GM12874 (cell line): ENCODE measurements at regions not wholly inside any gene's neighbourhood (a gene's known extent, or its start where the extent isn't known, plus 50 kb on each side); places are given as distances from the start of the nearest gene placed in this dataset.

ENCODE experiments used
- TF ChIP-seq, protein P1 (sequence below): IDR thresholded peaks from 2 replicates; pipeline ENCODE4 v1.5.1; 2011; ENCODE audit warnings: low read depth, mild to moderate bottlenecking, control low read depth, low read length, moderate library complexity; ENCODE audit not compliant: insufficient read depth

DNA sequence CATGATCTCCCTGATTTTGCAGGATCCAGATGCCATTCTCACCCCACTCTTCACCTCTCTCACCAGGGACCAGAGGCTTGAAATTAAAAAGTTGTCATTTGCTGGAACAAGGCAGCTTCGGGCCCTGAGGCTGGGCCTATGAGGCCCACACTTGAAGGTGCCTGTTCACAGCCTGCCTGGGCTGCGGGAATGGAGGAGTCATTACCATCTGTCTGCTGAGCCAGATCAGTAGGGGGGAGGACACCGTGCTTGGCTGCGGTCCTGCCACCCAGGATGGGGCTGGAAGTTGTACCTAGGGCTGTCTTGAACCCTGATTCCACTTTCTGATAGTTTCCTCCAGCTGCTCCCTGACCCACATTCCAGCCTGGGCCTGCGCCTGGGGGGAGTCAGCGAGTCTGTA, 208.3 kb upstream of the N4BP1 start:
- TF ChIP-seq, protein P1, sequence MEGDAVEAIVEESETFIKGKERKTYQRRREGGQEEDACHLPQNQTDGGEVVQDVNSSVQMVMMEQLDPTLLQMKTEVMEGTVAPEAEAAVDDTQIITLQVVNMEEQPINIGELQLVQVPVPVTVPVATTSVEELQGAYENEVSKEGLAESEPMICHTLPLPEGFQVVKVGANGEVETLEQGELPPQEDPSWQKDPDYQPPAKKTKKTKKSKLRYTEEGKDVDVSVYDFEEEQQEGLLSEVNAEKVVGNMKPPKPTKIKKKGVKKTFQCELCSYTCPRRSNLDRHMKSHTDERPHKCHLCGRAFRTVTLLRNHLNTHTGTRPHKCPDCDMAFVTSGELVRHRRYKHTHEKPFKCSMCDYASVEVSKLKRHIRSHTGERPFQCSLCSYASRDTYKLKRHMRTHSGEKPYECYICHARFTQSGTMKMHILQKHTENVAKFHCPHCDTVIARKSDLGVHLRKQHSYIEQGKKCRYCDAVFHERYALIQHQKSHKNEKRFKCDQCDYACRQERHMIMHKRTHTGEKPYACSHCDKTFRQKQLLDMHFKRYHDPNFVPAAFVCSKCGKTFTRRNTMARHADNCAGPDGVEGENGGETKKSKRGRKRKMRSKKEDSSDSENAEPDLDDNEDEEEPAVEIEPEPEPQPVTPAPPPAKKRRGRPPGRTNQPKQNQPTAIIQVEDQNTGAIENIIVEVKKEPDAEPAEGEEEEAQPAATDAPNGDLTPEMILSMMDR: no peak

DNA sequence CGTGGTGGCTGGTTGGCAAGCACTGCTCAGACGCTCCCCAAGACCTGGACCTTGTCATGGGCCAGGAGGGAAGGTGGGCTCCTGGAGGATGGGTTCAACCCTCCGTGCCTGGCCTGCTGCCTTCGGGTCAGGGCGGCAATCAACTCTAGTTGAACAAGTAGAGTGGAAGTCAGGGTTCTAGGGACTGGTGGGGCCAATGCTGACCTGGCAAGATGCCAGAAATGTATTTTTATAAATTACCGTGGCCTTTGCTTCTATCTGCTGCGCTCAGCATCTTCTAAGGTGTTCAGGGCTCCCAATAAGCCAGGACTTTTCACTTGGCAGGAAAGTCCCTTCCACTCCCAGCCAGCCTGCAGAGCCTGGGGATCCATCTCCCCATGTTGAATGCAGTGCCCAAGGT, 207.1 kb upstream of the N4BP1 start:
- TF ChIP-seq, protein P1: no peak

DNA sequence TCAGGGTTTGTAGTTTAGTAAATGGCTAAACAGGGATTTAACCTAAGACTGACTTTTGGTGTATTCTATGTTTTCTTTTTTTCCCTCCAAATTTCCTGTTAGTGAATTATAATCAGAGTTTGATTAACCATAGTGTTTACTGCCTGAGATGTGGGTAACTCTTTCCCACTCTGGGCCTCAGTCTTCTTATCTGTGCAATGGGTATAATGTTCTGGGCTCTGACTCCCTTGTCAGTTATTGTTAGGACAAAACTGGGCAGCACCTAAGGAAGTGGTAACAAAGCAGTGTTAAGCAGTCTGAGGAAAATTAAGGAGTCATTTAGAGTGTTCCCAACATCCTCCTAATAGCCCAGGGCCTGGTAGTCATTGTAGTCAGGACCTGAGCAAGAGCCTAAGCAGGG, 206.4 kb upstream of the N4BP1 start:
- TF ChIP-seq, protein P1: no peak

DNA sequence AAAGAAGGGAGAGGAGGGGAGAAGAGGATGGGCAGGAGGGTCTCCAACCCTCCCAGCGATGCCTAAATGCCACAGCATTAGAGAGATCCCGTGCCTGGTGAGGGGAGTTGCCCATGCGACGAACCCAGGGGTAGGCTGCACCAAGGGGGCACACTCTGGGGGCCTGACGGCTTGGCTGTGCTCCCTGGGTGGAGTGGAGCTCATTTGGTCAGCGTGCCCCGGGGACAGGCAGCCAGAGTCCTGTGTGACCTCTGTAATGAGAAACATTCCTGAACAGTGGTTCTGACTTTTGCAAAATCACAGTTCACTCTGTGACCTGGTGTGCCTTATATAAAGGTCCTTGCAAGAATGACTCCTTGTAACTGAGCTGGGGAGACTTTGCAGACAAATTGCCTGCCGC, 205.0 kb upstream of the N4BP1 start:
- TF ChIP-seq, protein P1: no peak

DNA sequence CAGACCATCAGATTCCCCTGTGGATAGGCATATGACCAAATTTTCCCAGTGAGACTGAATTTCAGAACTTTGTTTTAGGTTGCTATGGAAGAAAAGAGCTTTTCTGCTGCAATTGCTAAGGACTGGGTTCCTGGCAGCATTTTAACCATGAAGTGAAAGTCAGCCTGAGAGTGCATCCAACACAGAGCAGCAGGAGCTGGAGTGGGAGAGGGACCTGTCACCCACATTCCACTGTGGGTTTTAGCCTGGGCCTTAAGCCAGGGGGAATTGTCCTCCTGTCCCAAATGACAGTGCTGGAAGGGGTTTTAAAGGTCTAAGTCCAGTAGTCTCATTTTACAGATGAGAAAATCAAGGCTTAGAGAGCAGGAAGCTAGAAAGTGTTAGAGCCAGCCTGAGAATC, 203.5 kb upstream of the N4BP1 start:
- TF ChIP-seq, protein P1: no peak

DNA sequence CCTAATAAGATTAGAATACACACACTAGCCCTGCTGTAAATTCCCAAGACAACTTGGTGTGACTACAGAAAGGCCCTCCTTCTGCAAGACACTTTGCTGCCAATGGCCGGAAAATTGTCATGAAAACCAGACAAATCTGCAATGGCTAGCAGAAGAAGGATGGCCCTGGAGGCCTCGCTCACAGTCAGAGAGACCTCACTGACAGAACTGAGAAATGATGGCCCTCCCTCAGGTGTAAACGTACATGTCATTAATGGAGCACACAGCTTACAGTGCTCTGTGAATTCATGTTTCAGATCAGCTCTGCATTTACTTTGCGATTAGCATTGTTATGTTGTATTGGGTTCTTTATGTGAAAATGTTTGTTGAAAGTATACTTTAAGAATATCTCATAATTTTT, 202.9 kb upstream of the N4BP1 start:
- TF ChIP-seq, protein P1: no peak

DNA sequence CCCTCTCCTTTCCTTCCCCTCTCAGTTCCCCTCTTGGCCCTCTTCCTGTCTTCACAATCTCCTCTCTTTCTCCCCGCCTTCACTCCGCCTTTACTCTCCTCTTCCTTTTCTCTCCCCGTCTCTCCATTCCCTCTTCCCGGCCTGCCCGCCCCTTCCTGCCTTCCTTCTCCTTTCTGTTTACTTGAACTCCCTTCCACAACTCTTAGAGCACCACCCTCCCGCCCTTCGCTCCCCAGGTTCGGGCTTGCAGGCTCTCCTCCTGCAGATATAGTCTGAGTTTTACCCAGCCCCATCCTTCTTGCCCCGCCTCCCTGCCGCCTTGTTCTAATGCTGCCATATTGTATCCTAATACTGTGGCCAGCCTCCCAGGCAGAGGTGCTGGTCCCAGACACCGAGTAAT, 201.5 kb upstream of the N4BP1 start:
- TF ChIP-seq, protein P1: no peak

DNA sequence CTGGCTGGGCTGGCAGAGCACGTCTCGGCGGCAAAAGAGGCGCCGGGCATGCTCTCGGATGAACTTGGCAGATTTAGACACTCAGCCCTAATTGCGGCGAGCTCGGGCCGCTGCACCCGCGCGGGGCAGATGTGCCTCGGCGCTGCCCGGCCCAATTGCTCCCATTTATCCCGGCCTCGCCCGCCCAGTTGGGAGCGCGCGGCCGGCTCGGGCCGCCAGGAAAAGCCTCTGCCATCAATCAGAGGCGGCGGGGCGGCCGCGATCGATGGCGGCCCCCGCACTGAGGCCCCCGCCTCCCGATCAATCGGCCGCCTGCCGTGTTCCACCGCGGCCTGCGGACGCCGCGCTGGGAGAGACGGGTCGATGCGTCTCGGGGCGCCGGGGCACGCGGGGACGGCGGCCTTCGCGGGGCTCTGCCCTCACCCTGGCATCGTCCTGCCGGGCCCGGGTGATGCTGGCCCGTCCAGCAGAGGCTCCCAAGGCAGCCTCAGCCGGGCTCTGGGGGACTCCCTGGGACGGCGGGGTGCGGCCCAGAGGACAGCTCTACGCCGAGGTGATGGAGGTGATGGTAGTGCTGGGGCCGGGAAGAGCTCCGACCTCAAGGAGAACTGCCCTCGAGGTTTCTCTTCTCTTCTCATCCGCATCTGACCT, 200.9 kb upstream of the N4BP1 start:
- TF ChIP-seq, protein P1: no peak
